ENCODE measurements at regions not wholly inside any gene's neighbourhood (a gene's known extent, or its start where the extent isn't known, plus 50 kb on each side); places are given as distances from the start of the nearest gene placed in this dataset.

DNA sequence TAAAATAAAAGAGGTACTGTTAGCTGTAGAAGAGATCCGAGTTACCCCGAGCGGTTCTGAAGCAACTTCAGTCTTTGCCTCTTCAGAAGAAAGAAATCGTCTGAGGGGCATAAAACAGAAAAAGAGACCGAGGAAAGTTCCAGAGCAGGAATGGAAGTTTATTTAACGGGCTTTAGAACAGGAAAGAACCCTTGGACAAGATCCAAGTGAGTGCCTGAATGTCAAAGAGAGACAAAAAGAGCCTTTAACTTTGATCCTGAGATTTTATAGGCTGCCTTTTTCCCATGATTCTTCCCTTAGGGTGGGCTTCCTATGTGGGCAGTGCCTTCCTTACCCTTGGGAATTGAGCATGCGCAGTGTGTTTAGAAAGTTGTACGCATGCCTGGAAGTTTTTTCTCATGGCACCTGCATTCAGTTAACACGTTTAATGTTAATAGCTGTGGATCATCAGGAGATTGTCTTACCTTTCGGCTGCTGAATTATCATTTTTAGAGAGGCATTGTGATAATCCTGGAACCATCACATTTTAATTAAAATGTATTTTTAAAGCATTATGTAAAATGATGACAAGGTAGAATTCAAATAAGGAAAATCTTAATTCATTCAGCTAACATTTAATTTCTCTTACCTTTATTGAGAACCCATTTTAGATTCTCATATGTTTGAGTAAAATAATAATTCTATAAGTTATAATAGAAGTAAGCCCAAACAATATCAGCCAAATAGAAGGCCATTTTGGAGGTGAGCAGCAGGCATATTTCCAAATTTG lies 269.5 kb upstream of the ZSWIM2 start:
- Histone ChIP-seq H3K4me3 (no peak overlapping the region), H3K4me1 (replicated peaks in 1 of 2; ENCODE audit: control insufficient read depth in 2 of 2, insufficient read depth in 2 of 2, low read length in 2 of 2) (no peaks in the 10 kb centered on the region), H2AFZ (ENCODE audit: low read depth, low read length) (no peak overlapping the region), H3K4me2 (ENCODE audit: insufficient read depth, low read length) (no peak overlapping the region), H3K9ac (ENCODE audit: insufficient read depth in 1 of 2, low read depth in 2 of 2, low read length in 2 of 2) (no peak overlapping the region), H3K9me1 (ENCODE audit: control insufficient read depth, insufficient read depth, low read length) (no peaks in the 10 kb centered on the region), H3K36me3 (ENCODE audit: control insufficient read depth, insufficient read depth, low read length) (no peaks in the 10 kb centered on the region), H3K27ac (ENCODE audit: extremely low read depth, low read depth, low read length) (no peak overlapping the region), H4K20me1 (replicated peaks; ENCODE audit: control insufficient read depth, insufficient read depth, low read length) (no peaks in the 10 kb centered on the region), H3K27me3 (ENCODE audit: control insufficient read depth in 2 of 2, insufficient read depth in 2 of 2, low read length in 2 of 2) (no peaks in the 10 kb centered on the region), H3K9me3 (replicated peaks; ENCODE audit: control insufficient read depth, insufficient read depth, low read depth, low read length) (no peaks in the 10 kb centered on the region), H3K79me2 (ENCODE audit: control insufficient read depth, insufficient read depth, low read length) (no peaks in the 10 kb centered on the region)
- WGBS (ENCODE audit: insufficient coverage, low coverage, missing lambda C conversion rate) = 43% methylated on average over 10 of the region's 10 CpGs
- ChIA-PET CTCF (ENCODE audit: low intra/inter-chr PET ratio) (no interaction called here), POLR2A (no interaction called here)
- FAIRE-seq = no peak
- no peak for ATAC-seq
- no TSS peak for BruUV-seq (replicated peaks)
- TF ChIP-seq ZNF316 (IDR thresholded peaks at IDR 0.05) = peak; percentile 51; the same call in 1 of the 2 replicates
- TF ChIP-seq, protein P1, sequence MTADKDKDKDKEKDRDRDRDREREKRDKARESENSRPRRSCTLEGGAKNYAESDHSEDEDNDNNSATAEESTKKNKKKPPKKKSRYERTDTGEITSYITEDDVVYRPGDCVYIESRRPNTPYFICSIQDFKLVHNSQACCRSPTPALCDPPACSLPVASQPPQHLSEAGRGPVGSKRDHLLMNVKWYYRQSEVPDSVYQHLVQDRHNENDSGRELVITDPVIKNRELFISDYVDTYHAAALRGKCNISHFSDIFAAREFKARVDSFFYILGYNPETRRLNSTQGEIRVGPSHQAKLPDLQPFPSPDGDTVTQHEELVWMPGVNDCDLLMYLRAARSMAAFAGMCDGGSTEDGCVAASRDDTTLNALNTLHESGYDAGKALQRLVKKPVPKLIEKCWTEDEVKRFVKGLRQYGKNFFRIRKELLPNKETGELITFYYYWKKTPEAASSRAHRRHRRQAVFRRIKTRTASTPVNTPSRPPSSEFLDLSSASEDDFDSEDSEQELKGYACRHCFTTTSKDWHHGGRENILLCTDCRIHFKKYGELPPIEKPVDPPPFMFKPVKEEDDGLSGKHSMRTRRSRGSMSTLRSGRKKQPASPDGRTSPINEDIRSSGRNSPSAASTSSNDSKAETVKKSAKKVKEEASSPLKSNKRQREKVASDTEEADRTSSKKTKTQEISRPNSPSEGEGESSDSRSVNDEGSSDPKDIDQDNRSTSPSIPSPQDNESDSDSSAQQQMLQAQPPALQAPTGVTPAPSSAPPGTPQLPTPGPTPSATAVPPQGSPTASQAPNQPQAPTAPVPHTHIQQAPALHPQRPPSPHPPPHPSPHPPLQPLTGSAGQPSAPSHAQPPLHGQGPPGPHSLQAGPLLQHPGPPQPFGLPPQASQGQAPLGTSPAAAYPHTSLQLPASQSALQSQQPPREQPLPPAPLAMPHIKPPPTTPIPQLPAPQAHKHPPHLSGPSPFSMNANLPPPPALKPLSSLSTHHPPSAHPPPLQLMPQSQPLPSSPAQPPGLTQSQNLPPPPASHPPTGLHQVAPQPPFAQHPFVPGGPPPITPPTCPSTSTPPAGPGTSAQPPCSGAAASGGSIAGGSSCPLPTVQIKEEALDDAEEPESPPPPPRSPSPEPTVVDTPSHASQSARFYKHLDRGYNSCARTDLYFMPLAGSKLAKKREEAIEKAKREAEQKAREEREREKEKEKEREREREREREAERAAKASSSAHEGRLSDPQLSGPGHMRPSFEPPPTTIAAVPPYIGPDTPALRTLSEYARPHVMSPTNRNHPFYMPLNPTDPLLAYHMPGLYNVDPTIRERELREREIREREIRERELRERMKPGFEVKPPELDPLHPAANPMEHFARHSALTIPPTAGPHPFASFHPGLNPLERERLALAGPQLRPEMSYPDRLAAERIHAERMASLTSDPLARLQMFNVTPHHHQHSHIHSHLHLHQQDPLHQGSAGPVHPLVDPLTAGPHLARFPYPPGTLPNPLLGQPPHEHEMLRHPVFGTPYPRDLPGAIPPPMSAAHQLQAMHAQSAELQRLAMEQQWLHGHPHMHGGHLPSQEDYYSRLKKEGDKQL (CRISPR knock-in tag; IDR thresholded peaks at IDR 0.05; ENCODE audit: borderline replicate concordance) = no peak
- DNase-seq (ENCODE audit: extremely low read depth in 1 of 4, low spot score in 3 of 4) = no peak
- intact Hi-C loops (cut with micrococcal nuclease) (no loop called here), in situ Hi-C loops (cut with MboI) (no loop called here)

Data from K562 (cell line).